ENCODE measurements at regions not wholly inside any gene's neighbourhood (a gene's known extent, or its start where the extent isn't known, plus 50 kb on each side); places are given as distances from the start of the nearest gene placed in this dataset.

- DNase-seq = no peak
- Histone ChIP-seq H3K4me1 (no peaks in the 10 kb centered on the region), H3K4me3 (no peak overlapping the region), H3K9me3 (no peaks in the 10 kb centered on the region), H3K27ac (no peak overlapping the region), H3K27me3 (no peaks in the 10 kb centered on the region), H3K36me3 (replicated peaks in 1 of 2; ENCODE audit: insufficient read depth in 1 of 2, low read depth in 2 of 2) (no peaks in the 10 kb centered on the region)
- no peak for ATAC-seq
- WGBS, 2 donors = 37 to 53% methylated on average over 1 of the region's 1 CpG
- TF ChIP-seq POLR2A (IDR thresholded peaks at IDR 0.05) (no peak), CTCF (IDR thresholded peaks at IDR 0.05) (no peak)
- intact Hi-C loops (cut with DNase I) = no loop called here
Measured at GRCh38 chr21:24265987-24266386, 1341.3 kb downstream of the MRPL39 start.

GRCh38 chr21:24260751-24261150, 1346.5 kb downstream of the MRPL39 start:
- no peaks in the 10 kb centered on the region for H3K9me3 ChIP-seq
- H3K36me3 ChIP-seq (replicated peaks in 1 of 2; ENCODE audit: insufficient read depth in 1 of 2, low read depth in 2 of 2) = no peaks in the 10 kb centered on the region
- H3K4me3 ChIP-seq = no peak overlapping the region
- H3K4me1 ChIP-seq = no peaks in the 10 kb centered on the region
- DNase-seq (no peak), ATAC-seq (no peak)
- H3K27ac ChIP-seq = no peak overlapping the region
- intact Hi-C loops (cut with DNase I) = no loop called here
- 53 to 63% methylated on average over 3 of the region's 3 CpGs for WGBS, 2 donors
- H3K27me3 ChIP-seq = no peaks in the 10 kb centered on the region
- TF ChIP-seq POLR2A (IDR thresholded peaks at IDR 0.05) = no peak
- TF ChIP-seq CTCF (IDR thresholded peaks at IDR 0.05) = no peak

GRCh38 chr21:24259241-24259640, 1348.0 kb downstream of the MRPL39 start:
- no peaks in the 10 kb centered on the region for H3K4me1 ChIP-seq
- no peak for ATAC-seq
- H3K4me3 ChIP-seq = no peak overlapping the region
- H3K36me3 ChIP-seq (replicated peaks in 1 of 2; ENCODE audit: insufficient read depth in 1 of 2, low read depth in 2 of 2) = no peaks in the 10 kb centered on the region
- no peak for DNase-seq
- no peak for TF ChIP-seq POLR2A (IDR thresholded peaks at IDR 0.05)
- TF ChIP-seq CTCF (IDR thresholded peaks at IDR 0.05) = no peak
- intact Hi-C loops (cut with DNase I) = no loop called here
- 73 to 81% methylated on average over 1 of the region's 1 CpG for WGBS, 2 donors
- no peak overlapping the region for H3K27ac ChIP-seq
- H3K27me3 ChIP-seq = no peaks in the 10 kb centered on the region
- no peaks in the 10 kb centered on the region for H3K9me3 ChIP-seq

- intact Hi-C loops (cut with DNase I) = no loop called here
- Histone ChIP-seq H3K4me1 (no peaks in the 10 kb centered on the region), H3K4me3 (no peak overlapping the region), H3K27me3 (no peaks in the 10 kb centered on the region), H3K9me3 (no peaks in the 10 kb centered on the region), H3K27ac (no peak overlapping the region), H3K36me3 (replicated peaks in 1 of 2; ENCODE audit: insufficient read depth in 1 of 2, low read depth in 2 of 2) (no peaks in the 10 kb centered on the region)
- ATAC-seq (no peak), DNase-seq (no peak)
- WGBS, 2 donors = 54 to 62% methylated on average over 3 of the region's 3 CpGs
- TF ChIP-seq CTCF (IDR thresholded peaks at IDR 0.05) (no peak), POLR2A (IDR thresholded peaks at IDR 0.05) (no peak)
Measured at GRCh38 chr21:24255591-24255990, 1351.7 kb downstream of the MRPL39 start.

- DNase-seq = no peak
- ATAC-seq = no peak
- no peaks in the 10 kb centered on the region for H3K4me1 ChIP-seq
- WGBS, 2 donors = 54 to 61% methylated on average over 1 of the region's 1 CpG
- H3K36me3 ChIP-seq (replicated peaks in 1 of 2; ENCODE audit: insufficient read depth in 1 of 2, low read depth in 2 of 2) = no peaks in the 10 kb centered on the region
- H3K9me3 ChIP-seq = no peaks in the 10 kb centered on the region
- H3K4me3 ChIP-seq = no peak overlapping the region
- no peak for TF ChIP-seq POLR2A (IDR thresholded peaks at IDR 0.05)
- no peak for TF ChIP-seq CTCF (IDR thresholded peaks at IDR 0.05)
- intact Hi-C loops (cut with DNase I) = no loop called here
- no peaks in the 10 kb centered on the region for H3K27me3 ChIP-seq
- no peak overlapping the region for H3K27ac ChIP-seq
Measured at GRCh38 chr21:24225431-24225830, 1381.8 kb downstream of the MRPL39 start.

Measured in body of pancreas (tissue), 4 donors.